Cardiac muscle cell (in vitro differentiated cells and primary cell): ENCODE measurements at regions not wholly inside any gene's neighbourhood (a gene's known extent, or its start where the extent isn't known, plus 50 kb on each side); places are given as distances from the start of the nearest gene placed in this dataset.

Experiments
- DNase-seq, 2 donors: peaks; one replicate each; pipeline versions ENCODE4 v3.0.0 to v3.0.0-alpha.2; 2010 to 2017; ENCODE audit warnings: low read depth in 1 of 2, low spot score in 1 of 2
- H3K27ac ChIP-seq: fragments of 200-600 bp; sonication (generic); 2 replicates; pipeline ENCODE4 v1.5.1; 2016
- H3K27me3 ChIP-seq: fragments of 200-600 bp; sonication (generic); 2 replicates; pipeline ENCODE4 v1.6.0; 2016; ENCODE audit warnings: control low read depth
- H3K36me3 ChIP-seq: fragments of 200-600 bp; sonication (generic); 2 replicates; pipeline ENCODE4 v1.5.1; 2016; ENCODE audit warnings: control low read depth
- H3K4me1 ChIP-seq: fragments of 200-600 bp; sonication (generic); 2 replicates; pipeline ENCODE4 v1.8.1; 2017; ENCODE audit warnings: low read depth, mild to moderate bottlenecking, mixed run types
- H3K4me3 ChIP-seq: fragments of 200-600 bp; sonication (generic); 2 replicates; pipeline ENCODE4 v1.5.1; 2016; ENCODE audit warnings: mild to moderate bottlenecking
- H3K9me3 ChIP-seq: fragments of 200-600 bp; sonication (generic); 2 replicates; pipeline ENCODE4 v1.5.1; 2017; ENCODE audit warnings: low read depth, mild to moderate bottlenecking, control low read depth
- CTCF ChIP-seq: IDR thresholded peaks from 2 replicates; pipeline ENCODE4 v1.5.1; 2012; ENCODE audit warnings: low read depth, mild to moderate bottlenecking, low read length

GRCh38 chr18:69267895-69268294, 132.8 kb upstream of the DOK6 start:
- DNase-seq = no peak
- no peaks in the 10 kb centered on the region for H3K4me1 ChIP-seq
- H3K27ac ChIP-seq = no peak overlapping the region
- H3K4me3 ChIP-seq = no peak overlapping the region
- H3K36me3 ChIP-seq = no peaks in the 10 kb centered on the region
- TF ChIP-seq CTCF = no peak
- H3K27me3 ChIP-seq = no peaks in the 10 kb centered on the region
- no peaks in the 10 kb centered on the region for H3K9me3 ChIP-seq

- Histone ChIP-seq H3K4me3 (no peak overlapping the region), H3K4me1 (no peaks in the 10 kb centered on the region), H3K9me3 (no peaks in the 10 kb centered on the region), H3K27ac (no peak overlapping the region), H3K36me3 (no peaks in the 10 kb centered on the region), H3K27me3 (no peaks in the 10 kb centered on the region)
- no peak for TF ChIP-seq CTCF
- DNase-seq = no peak
These were observed 118.3 kb upstream of the DOK6 start for GRCh38 chr18:69282371-69282770.

- no peak for DNase-seq
- no peaks in the 10 kb centered on the region for H3K4me1 ChIP-seq
- no peaks in the 10 kb centered on the region for H3K27me3 ChIP-seq
- no peaks in the 10 kb centered on the region for H3K36me3 ChIP-seq
- no peak for TF ChIP-seq CTCF
- no peaks in the 10 kb centered on the region for H3K9me3 ChIP-seq
- H3K4me3 ChIP-seq = no peak overlapping the region
- no peak overlapping the region for H3K27ac ChIP-seq
These were observed 109.6 kb upstream of the DOK6 start for GRCh38 chr18:69291044-69291443.

GRCh38 chr18:69291755-69292154, 108.9 kb upstream of the DOK6 start:
- H3K4me1 ChIP-seq = no peaks in the 10 kb centered on the region
- H3K4me3 ChIP-seq = no peak overlapping the region
- no peak for DNase-seq
- no peaks in the 10 kb centered on the region for H3K27me3 ChIP-seq
- H3K27ac ChIP-seq = no peak overlapping the region
- no peaks in the 10 kb centered on the region for H3K9me3 ChIP-seq
- TF ChIP-seq CTCF = no peak
- no peaks in the 10 kb centered on the region for H3K36me3 ChIP-seq

- no peaks in the 10 kb centered on the region for H3K9me3 ChIP-seq
- TF ChIP-seq CTCF = no peak
- H3K27ac ChIP-seq = no peak overlapping the region
- H3K36me3 ChIP-seq = no peaks in the 10 kb centered on the region
- no peaks in the 10 kb centered on the region for H3K27me3 ChIP-seq
- H3K4me3 ChIP-seq = no peak overlapping the region
- no peak for DNase-seq
- no peaks in the 10 kb centered on the region for H3K4me1 ChIP-seq
These were observed 100.5 kb upstream of the DOK6 start for GRCh38 chr18:69300185-69300584.

GRCh38 chr18:69308619-69309018, 92.1 kb upstream of the DOK6 start:
- DNase-seq = no peak
- no peaks in the 10 kb centered on the region for H3K4me1 ChIP-seq
- no peaks in the 10 kb centered on the region for H3K27me3 ChIP-seq
- TF ChIP-seq CTCF = no peak
- H3K27ac ChIP-seq = no peak overlapping the region
- no peaks in the 10 kb centered on the region for H3K36me3 ChIP-seq
- H3K4me3 ChIP-seq = no peak overlapping the region
- H3K9me3 ChIP-seq = no peaks in the 10 kb centered on the region
